ENCODE measurements at regions not wholly inside any gene's neighbourhood (a gene's known extent, or its start where the extent isn't known, plus 50 kb on each side); places are given as distances from the start of the nearest gene placed in this dataset.

DNA sequence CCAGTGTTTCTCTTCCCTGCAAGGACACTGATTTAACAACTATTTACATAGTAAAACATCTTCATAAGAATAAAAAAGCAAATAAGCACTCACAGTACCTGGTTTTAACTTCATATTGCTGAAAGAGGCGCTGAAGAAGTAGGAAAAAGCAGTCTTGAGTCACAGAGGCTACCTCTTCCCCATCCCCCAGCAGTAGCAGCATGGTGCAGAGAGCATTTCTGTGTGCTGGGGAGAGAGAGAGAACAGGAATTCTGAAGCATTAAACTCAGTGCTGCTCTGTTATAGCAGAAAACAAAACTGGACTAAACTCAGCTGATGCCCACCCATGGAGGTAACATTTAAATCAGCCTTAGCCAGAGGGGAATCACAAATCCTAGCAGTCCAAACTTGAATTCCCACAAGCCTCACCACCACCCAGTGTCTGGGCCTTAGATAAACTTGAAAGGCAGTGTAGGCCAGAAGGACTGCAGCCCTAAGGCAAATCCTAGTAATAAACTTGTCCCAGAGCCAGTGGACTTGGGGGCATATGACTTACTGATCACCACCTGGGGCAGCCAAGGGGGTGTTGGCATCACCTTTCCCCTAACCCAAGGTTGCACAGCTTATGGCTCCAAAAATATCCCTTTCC is 321.8 kb upstream of the CWC22 start:
- TF ChIP-seq, protein P1, sequence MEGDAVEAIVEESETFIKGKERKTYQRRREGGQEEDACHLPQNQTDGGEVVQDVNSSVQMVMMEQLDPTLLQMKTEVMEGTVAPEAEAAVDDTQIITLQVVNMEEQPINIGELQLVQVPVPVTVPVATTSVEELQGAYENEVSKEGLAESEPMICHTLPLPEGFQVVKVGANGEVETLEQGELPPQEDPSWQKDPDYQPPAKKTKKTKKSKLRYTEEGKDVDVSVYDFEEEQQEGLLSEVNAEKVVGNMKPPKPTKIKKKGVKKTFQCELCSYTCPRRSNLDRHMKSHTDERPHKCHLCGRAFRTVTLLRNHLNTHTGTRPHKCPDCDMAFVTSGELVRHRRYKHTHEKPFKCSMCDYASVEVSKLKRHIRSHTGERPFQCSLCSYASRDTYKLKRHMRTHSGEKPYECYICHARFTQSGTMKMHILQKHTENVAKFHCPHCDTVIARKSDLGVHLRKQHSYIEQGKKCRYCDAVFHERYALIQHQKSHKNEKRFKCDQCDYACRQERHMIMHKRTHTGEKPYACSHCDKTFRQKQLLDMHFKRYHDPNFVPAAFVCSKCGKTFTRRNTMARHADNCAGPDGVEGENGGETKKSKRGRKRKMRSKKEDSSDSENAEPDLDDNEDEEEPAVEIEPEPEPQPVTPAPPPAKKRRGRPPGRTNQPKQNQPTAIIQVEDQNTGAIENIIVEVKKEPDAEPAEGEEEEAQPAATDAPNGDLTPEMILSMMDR (IDR thresholded peaks at IDR 0.05): no peak
- no peak for TF ChIP-seq POLR2A (IDR thresholded peaks at IDR 0.05)
